ENCODE measurements at regions not wholly inside any gene's neighbourhood (a gene's known extent, or its start where the extent isn't known, plus 50 kb on each side); places are given as distances from the start of the nearest gene placed in this dataset.

DNA sequence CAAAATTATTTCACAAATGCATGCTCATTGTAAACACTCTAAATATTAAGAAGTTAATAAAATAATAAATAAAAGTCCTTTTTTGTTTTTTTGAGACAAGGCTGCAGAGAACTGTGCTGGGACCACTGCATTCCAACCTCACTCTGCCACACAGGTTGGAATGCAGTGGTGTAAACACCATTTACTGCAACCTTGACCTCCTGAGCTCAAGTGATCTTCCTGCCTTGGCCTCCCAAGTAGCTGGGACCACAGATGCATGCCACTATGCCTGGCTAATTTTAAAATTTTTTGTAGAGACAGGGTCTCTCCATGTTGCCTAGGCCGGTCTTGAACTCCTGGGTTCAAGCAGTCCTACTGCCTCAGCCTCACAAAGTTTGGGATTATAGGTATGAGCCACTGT is 578.4 kb downstream of the ZIC1 start:
- TF ChIP-seq, protein P1, sequence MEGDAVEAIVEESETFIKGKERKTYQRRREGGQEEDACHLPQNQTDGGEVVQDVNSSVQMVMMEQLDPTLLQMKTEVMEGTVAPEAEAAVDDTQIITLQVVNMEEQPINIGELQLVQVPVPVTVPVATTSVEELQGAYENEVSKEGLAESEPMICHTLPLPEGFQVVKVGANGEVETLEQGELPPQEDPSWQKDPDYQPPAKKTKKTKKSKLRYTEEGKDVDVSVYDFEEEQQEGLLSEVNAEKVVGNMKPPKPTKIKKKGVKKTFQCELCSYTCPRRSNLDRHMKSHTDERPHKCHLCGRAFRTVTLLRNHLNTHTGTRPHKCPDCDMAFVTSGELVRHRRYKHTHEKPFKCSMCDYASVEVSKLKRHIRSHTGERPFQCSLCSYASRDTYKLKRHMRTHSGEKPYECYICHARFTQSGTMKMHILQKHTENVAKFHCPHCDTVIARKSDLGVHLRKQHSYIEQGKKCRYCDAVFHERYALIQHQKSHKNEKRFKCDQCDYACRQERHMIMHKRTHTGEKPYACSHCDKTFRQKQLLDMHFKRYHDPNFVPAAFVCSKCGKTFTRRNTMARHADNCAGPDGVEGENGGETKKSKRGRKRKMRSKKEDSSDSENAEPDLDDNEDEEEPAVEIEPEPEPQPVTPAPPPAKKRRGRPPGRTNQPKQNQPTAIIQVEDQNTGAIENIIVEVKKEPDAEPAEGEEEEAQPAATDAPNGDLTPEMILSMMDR (IDR thresholded peaks at IDR 0.05) = no peak
- TF ChIP-seq POLR2A (IDR thresholded peaks at IDR 0.05) = no peak
